DMS153 treated with DMSO at 0.1 percent for 48 hours (cell line): ENCODE measurements at regions not wholly inside any gene's neighbourhood (a gene's known extent, or its start where the extent isn't known, plus 50 kb on each side); places are given as distances from the start of the nearest gene placed in this dataset.
"Not testable (repeated sequence)": the region's sequence is repeated elsewhere in the genome, so short reads cannot be mapped to it uniquely, and the experiment has no call there.

Experiments used
- DNase-seq: peaks from one replicate; lab custom pipeline; 2025; ENCODE audit not compliant: unreplicated experiment; lab: John Stamatoyannopoulos, UW

DNA sequence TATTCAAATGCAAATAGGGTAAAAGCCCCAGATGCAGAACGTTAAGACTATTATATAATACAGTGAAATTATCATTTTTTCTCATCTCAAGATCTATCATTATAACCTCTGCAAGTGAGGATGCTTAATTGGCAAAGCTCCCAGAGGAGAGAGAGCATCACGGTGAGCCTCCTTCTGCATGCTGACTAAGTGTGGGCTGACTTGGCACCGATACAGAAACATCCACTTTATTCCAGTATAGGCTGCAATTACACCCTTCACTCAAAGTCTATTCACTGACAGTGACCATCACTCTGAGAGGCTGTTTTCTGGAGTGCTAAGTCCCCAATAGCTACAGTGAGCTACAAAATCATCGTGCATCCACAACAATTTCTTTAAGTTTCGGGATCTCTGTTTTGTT lies 171.1 kb upstream of the NBPF9 start:
- not testable (repeated sequence) for DNase-seq

DNA sequence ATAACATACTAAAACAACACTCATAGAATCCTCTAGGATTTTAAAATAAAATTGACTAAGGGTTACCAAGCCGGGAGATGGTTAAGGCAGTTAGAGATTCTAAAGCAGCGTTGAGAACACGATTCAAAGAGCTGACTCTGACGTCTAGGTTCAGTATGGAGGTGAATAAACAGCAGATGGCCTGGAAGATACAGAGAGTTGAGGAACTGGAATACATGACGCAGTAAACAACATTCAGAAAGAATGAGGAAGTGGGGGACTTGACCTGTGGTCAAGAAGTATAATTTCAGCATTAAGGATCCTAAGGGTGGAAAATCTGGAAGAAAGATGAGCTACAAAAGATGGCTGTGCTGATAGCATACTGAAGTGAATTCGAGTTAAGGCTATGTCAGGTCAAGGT lies 172.5 kb upstream of the NBPF9 start:
- not testable (repeated sequence) for DNase-seq

- not testable (repeated sequence) for DNase-seq
Observed at GRCh38 chr1:149276496-149276895, 173.1 kb upstream of the NBPF9 start.

GRCh38 chr1:149278156-149278555 lies 174.8 kb upstream of the NBPF9 start:
- DNase-seq: not testable (repeated sequence)

GRCh38 chr1:149279015-149279414 lies 175.7 kb upstream of the NBPF9 start:
- not testable (repeated sequence) for DNase-seq

GRCh38 chr1:149279512-149279911 lies 176.2 kb upstream of the NBPF9 start:
- DNase-seq: not testable (repeated sequence)

DNA sequence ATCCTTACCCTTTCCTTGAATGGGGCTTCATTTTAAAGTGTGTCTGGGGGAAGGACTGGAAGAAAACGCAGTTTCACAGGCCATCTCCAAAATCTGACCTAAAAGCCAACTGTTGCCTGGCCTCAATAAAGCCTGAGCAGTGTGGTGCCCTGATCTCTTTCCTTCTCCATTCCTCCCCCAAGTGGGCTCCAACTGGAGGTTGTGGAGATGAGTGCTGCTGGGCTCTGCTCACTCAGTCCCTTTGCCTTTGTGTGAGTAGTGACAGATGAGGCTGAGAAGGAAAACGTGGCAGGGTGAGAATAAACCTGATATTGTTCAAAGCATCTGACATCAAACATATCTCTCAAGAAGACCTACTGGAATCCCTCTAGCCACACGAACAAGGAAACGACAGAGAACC lies 181.4 kb upstream of the NBPF9 start:
- not testable (repeated sequence) for DNase-seq

DNA sequence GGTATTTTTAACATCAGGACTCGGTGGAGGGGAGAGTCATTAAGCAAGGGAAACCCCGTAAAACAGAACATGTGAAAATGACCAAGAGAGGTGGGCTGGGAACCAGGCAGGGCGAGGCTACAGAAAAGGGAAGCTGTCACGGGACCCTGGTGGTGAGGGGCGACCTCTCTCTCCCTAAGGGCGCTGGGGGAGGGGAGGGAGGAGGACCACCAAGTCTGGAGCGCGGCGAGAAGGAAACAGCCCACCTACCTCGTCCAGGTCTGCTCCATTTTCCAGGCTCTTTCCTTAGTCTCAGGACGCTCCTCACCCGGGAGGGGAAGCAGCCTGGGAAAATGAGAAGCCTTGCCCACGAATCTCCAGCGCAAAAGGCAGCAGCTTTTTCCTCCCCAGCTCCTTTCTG lies 181.9 kb upstream of the NBPF9 start:
- DNase-seq: not testable (repeated sequence)

DNA sequence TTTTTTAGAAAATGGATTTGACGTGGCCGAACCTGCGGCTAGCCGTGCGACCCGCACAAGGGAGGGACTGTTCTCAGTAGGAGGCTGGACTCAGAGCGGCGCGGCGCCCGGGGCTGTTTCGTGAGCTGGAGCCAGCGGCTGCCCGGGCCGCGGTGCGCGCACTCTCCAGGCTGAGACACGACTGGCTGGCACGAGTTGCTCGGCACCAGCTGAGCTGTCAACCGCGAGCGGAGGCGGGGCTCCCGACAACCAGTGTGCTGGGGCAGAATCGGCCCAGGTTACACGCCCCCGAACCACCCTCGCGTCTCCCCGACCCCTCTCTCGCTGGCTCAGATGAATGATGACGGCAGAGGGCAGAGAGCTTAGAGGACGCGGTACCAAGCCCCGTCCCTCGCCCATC lies 182.3 kb upstream of the NBPF9 start:
- not testable (repeated sequence) for DNase-seq

- DNase-seq: not testable (repeated sequence)
Observed at GRCh38 chr1:149288580-149288979, 185.2 kb upstream of the NBPF9 start.

- not testable (repeated sequence) for DNase-seq
Observed at GRCh38 chr1:149300478-149301218, 174.2 kb upstream of the NBPF19 start.

GRCh38 chr1:149301282-149301681 lies 173.6 kb upstream of the NBPF19 start:
- not testable (repeated sequence) for DNase-seq

DNA sequence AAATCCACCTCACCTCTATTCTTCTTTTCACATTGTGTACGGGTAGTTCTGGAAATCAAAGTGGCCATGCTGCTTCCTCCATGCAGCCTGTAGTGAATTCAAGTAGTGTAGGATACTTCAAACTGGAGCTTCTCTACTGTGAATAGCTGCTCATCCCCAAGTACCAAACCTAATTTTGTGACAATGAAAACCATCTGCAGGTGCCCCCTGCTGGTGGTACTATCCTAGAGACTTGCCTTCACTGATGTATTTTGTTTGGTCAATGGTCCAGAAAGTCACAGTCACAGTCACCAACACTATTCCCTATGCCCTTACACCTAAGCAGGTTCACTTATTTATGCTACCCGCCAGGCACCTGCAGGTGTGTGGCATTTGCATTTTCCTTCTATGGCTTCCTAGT lies 170.0 kb upstream of the NBPF19 start:
- not testable (repeated sequence) for DNase-seq

DNA sequence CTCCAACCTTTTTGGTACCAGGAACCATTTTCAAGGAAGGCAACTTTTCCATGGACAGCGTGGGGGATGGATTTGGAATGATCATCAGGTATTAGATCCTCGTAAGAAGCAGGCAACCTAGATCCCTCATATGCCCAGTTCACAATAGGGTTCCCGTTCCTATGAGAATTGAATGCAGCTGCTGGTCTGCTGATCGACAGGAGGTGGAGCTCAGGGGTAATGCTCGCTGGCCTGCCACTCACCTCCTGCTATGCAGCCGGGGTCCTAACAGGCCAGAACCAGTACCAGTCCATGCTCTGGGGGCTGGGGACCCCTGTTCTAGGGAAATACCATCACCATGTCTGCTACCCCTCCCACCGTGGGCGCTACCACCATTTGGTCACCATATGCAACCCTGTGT lies 167.2 kb upstream of the NBPF19 start:
- not testable (repeated sequence) for DNase-seq

GRCh38 chr1:149314921-149315320 lies 159.9 kb upstream of the NBPF19 start:
- DNase-seq: not testable (repeated sequence)

GRCh38 chr1:149320971-149321731 lies 153.7 kb upstream of the NBPF19 start:
- not testable (repeated sequence) for DNase-seq

DNA sequence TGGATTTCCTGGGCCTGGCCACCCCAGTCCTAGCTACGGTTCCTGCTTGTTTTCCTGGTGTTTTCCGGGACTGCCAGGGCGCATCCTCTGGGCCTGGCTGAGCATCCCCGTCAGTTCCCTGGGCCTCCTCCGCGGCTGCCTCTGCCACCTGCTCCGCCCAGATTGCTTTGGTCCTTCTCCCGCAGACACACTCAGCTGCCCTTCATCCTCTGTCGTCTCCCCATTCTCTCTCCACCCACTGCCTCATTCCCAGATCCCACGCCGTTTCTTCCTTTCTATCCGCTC lies 153.2 kb upstream of the NBPF19 start:
- DNase-seq: not testable (repeated sequence)

- not testable (repeated sequence) for DNase-seq
Observed at GRCh38 chr1:149330081-149330335, 144.8 kb upstream of the NBPF19 start.

GRCh38 chr1:149336082-149336481 lies 138.8 kb upstream of the NBPF19 start:
- DNase-seq: not testable (repeated sequence)

DNA sequence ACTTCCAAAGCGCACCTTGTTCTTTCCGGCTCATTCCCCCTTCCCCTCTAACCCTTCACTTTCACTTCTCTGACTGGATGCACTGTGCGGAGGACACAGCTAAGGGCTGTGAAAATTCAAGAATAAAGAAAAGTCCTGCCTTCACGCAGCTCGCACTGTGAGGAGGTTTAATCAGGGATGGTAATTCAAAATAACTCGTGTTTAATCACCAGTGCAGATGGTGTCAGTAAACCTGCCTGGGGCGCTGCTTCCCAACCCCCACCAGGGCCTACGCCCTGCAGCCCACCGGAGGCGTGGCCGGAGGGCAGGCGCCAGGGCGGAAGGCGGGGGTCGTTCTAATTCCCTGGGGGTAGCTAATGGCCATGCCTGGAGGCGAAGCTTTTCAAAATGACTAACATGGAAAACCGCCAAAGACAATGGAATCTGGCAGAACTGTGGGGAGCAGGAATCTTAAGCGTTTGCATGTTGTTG lies 136.6 kb upstream of the NBPF19 start:
- DNase-seq: not testable (repeated sequence)

DNA sequence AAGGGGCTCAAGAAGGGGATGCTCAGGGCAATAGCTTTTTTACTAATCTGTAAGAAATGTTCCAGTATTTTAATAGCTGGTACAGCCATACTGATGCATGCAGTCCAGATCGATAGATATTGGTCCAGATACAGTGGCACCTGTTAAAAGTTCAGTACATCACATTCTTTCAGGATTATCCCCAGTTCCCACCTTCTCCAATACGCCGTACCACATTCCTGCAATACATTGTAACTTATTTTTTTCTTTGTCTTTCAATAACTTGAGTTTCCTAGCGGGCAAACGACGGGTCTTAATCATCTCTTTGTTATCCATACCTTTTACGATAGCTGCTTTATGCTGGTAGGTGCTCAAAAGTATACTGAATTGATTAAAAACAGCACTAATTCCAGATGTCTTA lies 136.1 kb upstream of the NBPF19 start:
- not testable (repeated sequence) for DNase-seq

DNA sequence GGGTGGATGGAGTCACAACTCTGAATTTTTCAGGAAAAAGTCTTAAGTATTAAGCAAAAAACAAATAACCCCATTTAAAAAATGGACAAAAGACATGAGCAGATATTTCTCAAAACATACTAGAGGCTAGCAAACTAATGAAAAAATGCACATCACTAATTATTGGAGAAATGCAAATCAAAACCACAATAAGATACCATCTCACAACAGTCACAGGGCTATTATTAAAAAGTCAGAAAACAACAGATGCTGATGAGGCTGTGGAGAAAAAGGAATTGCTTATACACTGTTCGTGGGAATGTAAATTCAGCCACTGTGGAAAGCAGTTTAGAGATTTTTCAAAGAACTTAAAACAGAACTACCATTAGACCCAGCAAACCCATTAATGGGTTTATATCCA lies 125.4 kb upstream of the NBPF19 start:
- not testable (repeated sequence) for DNase-seq
